ENCODE measurements at regions not wholly inside any gene's neighbourhood (a gene's known extent, or its start where the extent isn't known, plus 50 kb on each side); places are given as distances from the start of the nearest gene placed in this dataset.

DNA sequence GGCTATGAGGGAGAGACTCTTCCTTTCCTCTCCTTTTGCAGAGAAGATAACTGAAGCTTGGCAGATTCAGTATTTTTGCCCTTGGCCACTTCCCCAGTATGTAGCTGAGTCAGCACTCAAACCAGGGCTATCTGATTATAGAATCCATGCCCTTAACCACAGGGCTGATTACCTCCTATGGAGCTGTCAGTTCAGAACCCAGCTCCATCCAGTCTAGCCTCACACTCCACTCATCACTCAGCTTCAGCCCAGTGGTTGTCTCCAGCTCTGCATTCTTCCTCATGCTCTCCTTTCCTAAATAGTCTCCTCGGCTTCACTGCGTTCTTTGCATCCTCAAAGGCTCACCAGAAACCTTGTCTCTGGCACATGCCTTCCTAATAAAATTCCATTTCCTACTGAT, 151.6 kb upstream of the BLID start:
- no peaks in the 10 kb centered on the region for H3K4me1 ChIP-seq (ENCODE audit: control insufficient read depth in 4 of 4, insufficient read depth in 4 of 4, low read length in 3 of 4)
- H3K9ac ChIP-seq (ENCODE audit: low read depth in 1 of 2, low read length in 2 of 2) = no peak overlapping the region
- peaks cover 0 to 8% (median 0%) of the 10 kb centered on the region in 4 donors for H3K36me3 ChIP-seq (ENCODE audit: control insufficient read depth in 4 of 4, insufficient read depth in 3 of 4, low read depth in 1 of 4, low read length in 3 of 4)
- no peak overlapping the region for H3K4me3 ChIP-seq (ENCODE audit: low read depth in 1 of 3, low read length in 3 of 3)
- no peak for DNase-seq (ENCODE audit: low spot score)
- H3K27ac ChIP-seq (ENCODE audit: low read depth in 1 of 2, low read length in 2 of 2) = no peak overlapping the region
- TF ChIP-seq, protein P1, sequence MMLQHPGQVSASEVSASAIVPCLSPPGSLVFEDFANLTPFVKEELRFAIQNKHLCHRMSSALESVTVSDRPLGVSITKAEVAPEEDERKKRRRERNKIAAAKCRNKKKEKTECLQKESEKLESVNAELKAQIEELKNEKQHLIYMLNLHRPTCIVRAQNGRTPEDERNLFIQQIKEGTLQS (IDR thresholded peaks at IDR 0.05) = no peak
- TF ChIP-seq RAD21 (IDR thresholded peaks at IDR 0.05) = no peak
- TF ChIP-seq RXRA (IDR thresholded peaks at IDR 0.05) = no peak
- TF ChIP-seq YY1 (IDR thresholded peaks at IDR 0.05) = no peak
- H3K9me3 ChIP-seq (ENCODE audit: control insufficient read depth in 4 of 4, low read length in 3 of 4) = no peaks in the 10 kb centered on the region
- 90% methylated on average over 2 of the region's 2 CpGs for WGBS
- no peaks in the 10 kb centered on the region for H3K27me3 ChIP-seq (ENCODE audit: control insufficient read depth in 4 of 4, insufficient read depth in 4 of 4, low read length in 3 of 4)

DNA sequence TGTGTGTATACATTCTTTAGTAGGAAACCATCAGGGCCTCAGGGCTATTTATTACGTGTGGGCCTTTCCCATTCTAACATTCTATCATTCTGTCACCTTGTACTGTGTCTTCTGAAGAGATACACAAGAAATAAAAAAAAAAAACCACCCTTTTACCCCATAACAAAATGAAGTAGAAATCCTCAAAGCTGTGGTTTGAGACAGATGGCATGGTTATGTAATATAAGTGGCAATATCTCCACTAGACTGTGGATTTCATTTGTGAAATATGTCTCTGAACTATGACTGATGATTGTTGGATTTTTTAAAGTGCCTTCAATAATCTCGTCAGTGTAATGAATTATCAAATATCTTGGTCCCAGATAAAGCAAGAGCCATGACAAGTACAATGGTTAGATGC, 150.0 kb upstream of the BLID start:
- no peaks in the 10 kb centered on the region for H3K9me3 ChIP-seq (ENCODE audit: control insufficient read depth in 4 of 4, low read length in 3 of 4)
- WGBS = 82% methylated on average over 2 of the region's 2 CpGs
- TF ChIP-seq, protein P2, sequence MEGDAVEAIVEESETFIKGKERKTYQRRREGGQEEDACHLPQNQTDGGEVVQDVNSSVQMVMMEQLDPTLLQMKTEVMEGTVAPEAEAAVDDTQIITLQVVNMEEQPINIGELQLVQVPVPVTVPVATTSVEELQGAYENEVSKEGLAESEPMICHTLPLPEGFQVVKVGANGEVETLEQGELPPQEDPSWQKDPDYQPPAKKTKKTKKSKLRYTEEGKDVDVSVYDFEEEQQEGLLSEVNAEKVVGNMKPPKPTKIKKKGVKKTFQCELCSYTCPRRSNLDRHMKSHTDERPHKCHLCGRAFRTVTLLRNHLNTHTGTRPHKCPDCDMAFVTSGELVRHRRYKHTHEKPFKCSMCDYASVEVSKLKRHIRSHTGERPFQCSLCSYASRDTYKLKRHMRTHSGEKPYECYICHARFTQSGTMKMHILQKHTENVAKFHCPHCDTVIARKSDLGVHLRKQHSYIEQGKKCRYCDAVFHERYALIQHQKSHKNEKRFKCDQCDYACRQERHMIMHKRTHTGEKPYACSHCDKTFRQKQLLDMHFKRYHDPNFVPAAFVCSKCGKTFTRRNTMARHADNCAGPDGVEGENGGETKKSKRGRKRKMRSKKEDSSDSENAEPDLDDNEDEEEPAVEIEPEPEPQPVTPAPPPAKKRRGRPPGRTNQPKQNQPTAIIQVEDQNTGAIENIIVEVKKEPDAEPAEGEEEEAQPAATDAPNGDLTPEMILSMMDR (IDR thresholded peaks at IDR 0.05; ENCODE audit: low read depth, low read length, missing input control) = no peak
- TF ChIP-seq GABPA (IDR thresholded peaks at IDR 0.05 in 1 of 2, conservative IDR thresholded peaks at IDR 0.05 in 1 of 2) = no peak
- TF ChIP-seq NR2F2 (IDR thresholded peaks at IDR 0.05) = no peak
- no peak for TF ChIP-seq SP1 (IDR thresholded peaks at IDR 0.05)
- TF ChIP-seq FOXA2 (IDR thresholded peaks at IDR 0.05) = no peak
- TF ChIP-seq JUND (IDR thresholded peaks at IDR 0.05) = no peak
- no peak for TF ChIP-seq RAD21 (IDR thresholded peaks at IDR 0.05)
- TF ChIP-seq EGR1 (IDR thresholded peaks at IDR 0.05; ENCODE audit: low read depth in 2 of 2) = no peak
- no peak overlapping the region for H3K27ac ChIP-seq (ENCODE audit: low read depth in 1 of 2, low read length in 2 of 2)
- H3K4me1 ChIP-seq (ENCODE audit: control insufficient read depth in 4 of 4, insufficient read depth in 4 of 4, low read length in 3 of 4) = no peaks in the 10 kb centered on the region
- no peak overlapping the region for H3K9ac ChIP-seq (ENCODE audit: low read depth in 1 of 2, low read length in 2 of 2)
- peaks cover 0 to 4% (median 0%) of the 10 kb centered on the region in 4 donors for H3K36me3 ChIP-seq (ENCODE audit: control insufficient read depth in 4 of 4, insufficient read depth in 3 of 4, low read depth in 1 of 4, low read length in 3 of 4)
- no peak for DNase-seq (ENCODE audit: low spot score)
- H3K27me3 ChIP-seq (ENCODE audit: control insufficient read depth in 4 of 4, insufficient read depth in 4 of 4, low read length in 3 of 4) = no peaks in the 10 kb centered on the region
- no peak overlapping the region for H3K4me3 ChIP-seq (ENCODE audit: low read depth in 1 of 3, low read length in 3 of 3)

DNA sequence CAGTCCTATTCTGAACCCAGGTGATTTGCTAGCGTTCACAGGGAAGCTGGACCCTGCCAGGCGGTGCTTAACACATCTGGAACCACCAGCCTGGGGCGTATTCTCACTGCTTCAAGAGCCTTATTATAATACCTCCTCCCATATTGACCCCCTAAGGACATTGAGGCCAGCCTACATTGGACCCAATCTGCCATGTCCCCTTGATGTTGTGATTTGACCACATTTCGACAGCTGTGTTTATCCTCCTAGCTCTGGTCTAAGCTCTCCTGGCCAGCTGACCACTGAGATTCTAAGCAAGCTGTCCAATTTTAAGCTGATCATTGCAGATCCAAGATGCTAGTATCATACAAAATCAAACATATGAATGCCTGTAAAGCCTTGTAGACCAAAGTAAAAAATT, 148.1 kb upstream of the BLID start:
- H3K9me3 ChIP-seq (ENCODE audit: control insufficient read depth in 4 of 4, low read length in 3 of 4) = no peaks in the 10 kb centered on the region
- 93% methylated on average over 4 of the region's 4 CpGs for WGBS
- DNase-seq (ENCODE audit: low spot score) = no peak
- H3K4me3 ChIP-seq (ENCODE audit: low read depth in 1 of 3, low read length in 3 of 3) = no peak overlapping the region
- H3K27me3 ChIP-seq (ENCODE audit: control insufficient read depth in 4 of 4, insufficient read depth in 4 of 4, low read length in 3 of 4) = no peaks in the 10 kb centered on the region
- no peak for TF ChIP-seq GABPA (IDR thresholded peaks at IDR 0.05 in 1 of 2, conservative IDR thresholded peaks at IDR 0.05 in 1 of 2)
- TF ChIP-seq, protein P1 (IDR thresholded peaks at IDR 0.05) = no peak
- no peak for TF ChIP-seq TAF1 (conservative IDR thresholded peaks at IDR 0.05)
- TF ChIP-seq, protein P3, sequence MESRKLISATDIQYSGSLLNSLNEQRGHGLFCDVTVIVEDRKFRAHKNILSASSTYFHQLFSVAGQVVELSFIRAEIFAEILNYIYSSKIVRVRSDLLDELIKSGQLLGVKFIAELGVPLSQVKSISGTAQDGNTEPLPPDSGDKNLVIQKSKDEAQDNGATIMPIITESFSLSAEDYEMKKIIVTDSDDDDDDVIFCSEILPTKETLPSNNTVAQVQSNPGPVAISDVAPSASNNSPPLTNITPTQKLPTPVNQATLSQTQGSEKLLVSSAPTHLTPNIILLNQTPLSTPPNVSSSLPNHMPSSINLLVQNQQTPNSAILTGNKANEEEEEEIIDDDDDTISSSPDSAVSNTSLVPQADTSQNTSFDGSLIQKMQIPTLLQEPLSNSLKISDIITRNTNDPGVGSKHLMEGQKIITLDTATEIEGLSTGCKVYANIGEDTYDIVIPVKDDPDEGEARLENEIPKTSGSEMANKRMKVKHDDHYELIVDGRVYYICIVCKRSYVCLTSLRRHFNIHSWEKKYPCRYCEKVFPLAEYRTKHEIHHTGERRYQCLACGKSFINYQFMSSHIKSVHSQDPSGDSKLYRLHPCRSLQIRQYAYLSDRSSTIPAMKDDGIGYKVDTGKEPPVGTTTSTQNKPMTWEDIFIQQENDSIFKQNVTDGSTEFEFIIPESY (IDR thresholded peaks at IDR 0.05) = no peak
- TF ChIP-seq JUND (IDR thresholded peaks at IDR 0.05) = no peak
- no peak for TF ChIP-seq NR2F2 (IDR thresholded peaks at IDR 0.05)
- TF ChIP-seq RXRA (IDR thresholded peaks at IDR 0.05) = no peak
- no peak for TF ChIP-seq RAD21 (IDR thresholded peaks at IDR 0.05)
- TF ChIP-seq, protein P4, sequence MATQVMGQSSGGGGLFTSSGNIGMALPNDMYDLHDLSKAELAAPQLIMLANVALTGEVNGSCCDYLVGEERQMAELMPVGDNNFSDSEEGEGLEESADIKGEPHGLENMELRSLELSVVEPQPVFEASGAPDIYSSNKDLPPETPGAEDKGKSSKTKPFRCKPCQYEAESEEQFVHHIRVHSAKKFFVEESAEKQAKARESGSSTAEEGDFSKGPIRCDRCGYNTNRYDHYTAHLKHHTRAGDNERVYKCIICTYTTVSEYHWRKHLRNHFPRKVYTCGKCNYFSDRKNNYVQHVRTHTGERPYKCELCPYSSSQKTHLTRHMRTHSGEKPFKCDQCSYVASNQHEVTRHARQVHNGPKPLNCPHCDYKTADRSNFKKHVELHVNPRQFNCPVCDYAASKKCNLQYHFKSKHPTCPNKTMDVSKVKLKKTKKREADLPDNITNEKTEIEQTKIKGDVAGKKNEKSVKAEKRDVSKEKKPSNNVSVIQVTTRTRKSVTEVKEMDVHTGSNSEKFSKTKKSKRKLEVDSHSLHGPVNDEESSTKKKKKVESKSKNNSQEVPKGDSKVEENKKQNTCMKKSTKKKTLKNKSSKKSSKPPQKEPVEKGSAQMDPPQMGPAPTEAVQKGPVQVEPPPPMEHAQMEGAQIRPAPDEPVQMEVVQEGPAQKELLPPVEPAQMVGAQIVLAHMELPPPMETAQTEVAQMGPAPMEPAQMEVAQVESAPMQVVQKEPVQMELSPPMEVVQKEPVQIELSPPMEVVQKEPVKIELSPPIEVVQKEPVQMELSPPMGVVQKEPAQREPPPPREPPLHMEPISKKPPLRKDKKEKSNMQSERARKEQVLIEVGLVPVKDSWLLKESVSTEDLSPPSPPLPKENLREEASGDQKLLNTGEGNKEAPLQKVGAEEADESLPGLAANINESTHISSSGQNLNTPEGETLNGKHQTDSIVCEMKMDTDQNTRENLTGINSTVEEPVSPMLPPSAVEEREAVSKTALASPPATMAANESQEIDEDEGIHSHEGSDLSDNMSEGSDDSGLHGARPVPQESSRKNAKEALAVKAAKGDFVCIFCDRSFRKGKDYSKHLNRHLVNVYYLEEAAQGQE (IDR thresholded peaks at IDR 0.05) = no peak
- H3K4me1 ChIP-seq (ENCODE audit: control insufficient read depth in 4 of 4, insufficient read depth in 4 of 4, low read length in 3 of 4) = no peaks in the 10 kb centered on the region
- no peak overlapping the region for H3K27ac ChIP-seq (ENCODE audit: low read depth in 1 of 2, low read length in 2 of 2)
- peaks cover 0 to 2% (median 0%) of the 10 kb centered on the region in 4 donors for H3K36me3 ChIP-seq (ENCODE audit: control insufficient read depth in 4 of 4, insufficient read depth in 3 of 4, low read depth in 1 of 4, low read length in 3 of 4)
- no peak overlapping the region for H3K9ac ChIP-seq (ENCODE audit: low read depth in 1 of 2, low read length in 2 of 2)
